Fibroblast of skin of left biceps (primary cell): ENCODE measurements at regions not wholly inside any gene's neighbourhood (a gene's known extent, or its start where the extent isn't known, plus 50 kb on each side); places are given as distances from the start of the nearest gene placed in this dataset.
"Not testable (repeated sequence)": the region's sequence is repeated elsewhere in the genome, so short reads cannot be mapped to it uniquely, and the experiment has no call there.

Experiments
- DNase-seq, 2 experiments: peaks; one replicate each; pipeline ENCODE4 v3.0.0-alpha.2; 2013; ENCODE audit warnings: low read depth in 2 of 2

GRCh38 chr16:73956587-73957494 is 339.8 kb upstream of the PSMD7 start:
- peak; percentile 56 to 59 for DNase-seq

DNA sequence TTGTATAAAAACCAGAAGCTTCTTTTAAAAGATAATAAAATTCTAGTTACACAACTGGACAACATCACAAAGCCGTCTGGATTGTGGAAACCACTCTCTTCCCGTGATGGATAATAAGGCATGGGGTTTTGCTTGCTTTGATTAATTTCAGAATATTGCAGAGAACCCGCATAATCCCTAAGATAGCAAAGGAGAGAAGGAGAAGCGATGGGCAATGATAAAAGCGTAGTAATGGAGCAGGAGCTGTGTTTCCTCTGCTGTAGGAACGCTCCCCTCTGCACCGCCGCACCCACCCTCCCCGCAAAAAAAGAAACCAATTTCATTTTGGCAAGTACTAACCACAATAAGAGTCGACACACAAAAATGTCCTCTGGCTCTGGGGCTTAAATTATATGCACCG is 340.9 kb upstream of the PSMD7 start:
- no peak for DNase-seq

DNA sequence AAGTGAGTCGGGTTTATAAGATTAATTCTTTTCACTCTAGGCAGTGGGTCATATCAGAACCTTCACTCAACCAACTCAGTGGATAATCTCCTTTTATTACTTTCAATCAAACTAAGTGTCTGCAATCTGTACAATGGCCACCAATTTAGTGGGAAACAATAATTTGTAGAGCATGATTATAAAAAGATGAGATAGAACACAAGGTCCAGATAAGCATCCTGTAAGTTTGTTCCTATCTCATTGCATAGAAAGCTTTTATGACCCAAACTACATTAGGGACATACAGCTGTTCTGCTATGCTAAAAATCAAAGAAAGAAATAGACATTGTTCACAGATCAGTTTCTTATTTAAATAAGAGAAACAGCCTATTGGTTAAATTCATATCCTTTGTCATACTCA is 341.4 kb upstream of the PSMD7 start:
- no peak for DNase-seq

DNA sequence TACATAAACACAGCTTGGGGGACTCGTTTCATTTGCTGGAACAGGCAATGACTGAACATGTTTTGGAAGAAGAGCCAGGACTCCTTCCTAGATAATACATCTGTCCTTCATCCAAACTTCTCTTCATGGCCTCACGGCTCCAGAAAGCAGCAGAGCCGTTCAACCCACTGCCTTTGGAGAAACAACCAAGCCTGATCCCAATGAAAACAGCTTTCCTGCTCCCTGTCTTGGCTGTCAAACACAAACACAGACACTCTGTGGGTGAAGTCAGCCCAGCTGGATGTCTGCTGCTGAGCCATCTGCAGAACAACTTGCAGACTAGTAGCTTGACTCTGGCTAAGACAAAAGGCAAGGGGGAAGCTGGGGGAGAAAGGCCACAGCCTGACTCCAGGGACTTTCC is 345.1 kb upstream of the PSMD7 start:
- peak in 1 of 2 experiments; percentile 32 for DNase-seq

DNA sequence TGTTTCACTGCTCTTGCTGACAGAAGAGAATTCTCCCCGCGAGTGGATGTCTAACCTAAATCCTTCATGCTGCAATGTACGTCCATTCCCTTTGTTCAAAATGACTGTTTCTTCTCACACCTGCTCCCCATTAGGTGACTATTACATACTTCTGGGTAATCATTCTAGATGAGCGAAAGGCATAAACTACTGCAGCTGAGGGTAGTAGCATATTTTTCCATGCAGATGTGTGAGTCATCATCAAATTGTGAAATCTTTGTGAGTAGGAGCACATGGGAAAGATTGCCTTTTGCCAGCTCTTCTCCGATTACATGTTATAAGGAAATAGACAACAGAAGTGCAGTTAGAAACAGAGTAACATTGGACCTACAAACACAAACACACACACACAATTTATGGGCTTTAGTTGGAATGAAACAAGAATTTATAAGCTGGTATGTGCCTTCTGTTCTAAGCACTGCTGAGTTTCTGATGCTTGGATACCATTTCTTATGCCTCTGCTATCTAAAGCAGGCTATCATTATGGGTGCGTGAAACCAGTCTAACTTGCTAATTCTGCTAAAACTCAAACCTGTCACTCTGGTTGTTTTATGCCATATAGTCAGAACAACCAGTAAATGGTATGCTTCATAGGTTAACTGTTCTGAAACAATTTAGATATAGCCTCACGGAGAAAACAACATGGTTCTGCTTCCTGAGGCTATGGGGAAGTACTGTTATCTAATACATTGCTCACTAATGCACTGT is 346.9 kb upstream of the PSMD7 start:
- peak; percentile 99 for DNase-seq

- DNase-seq, result no peak
Observed at GRCh38 chr16:73945631-73946030, 351.0 kb upstream of the PSMD7 start.

DNA sequence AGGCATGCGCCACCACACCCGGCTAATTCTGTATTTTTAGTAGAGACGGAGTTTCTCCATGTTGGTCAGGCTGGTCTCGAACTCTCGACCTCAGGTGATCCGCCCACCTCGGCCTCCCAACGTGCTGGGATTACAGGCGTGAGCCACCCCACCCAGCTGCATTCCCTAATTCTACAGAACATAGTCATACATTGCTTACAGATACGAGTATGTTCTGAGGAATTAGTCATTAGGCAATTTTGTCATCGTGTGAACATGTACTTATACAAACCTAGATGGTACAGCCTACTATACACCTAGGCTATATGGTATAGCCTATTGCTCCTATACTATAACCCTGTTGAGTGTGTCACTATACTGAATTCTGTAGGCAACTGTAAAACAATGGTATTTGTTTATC is 353.4 kb upstream of the PSMD7 start:
- DNase-seq, result not testable (repeated sequence)

- DNase-seq, result not testable (repeated sequence)
Observed at GRCh38 chr16:73940786-73941185, 355.8 kb upstream of the PSMD7 start.

DNA sequence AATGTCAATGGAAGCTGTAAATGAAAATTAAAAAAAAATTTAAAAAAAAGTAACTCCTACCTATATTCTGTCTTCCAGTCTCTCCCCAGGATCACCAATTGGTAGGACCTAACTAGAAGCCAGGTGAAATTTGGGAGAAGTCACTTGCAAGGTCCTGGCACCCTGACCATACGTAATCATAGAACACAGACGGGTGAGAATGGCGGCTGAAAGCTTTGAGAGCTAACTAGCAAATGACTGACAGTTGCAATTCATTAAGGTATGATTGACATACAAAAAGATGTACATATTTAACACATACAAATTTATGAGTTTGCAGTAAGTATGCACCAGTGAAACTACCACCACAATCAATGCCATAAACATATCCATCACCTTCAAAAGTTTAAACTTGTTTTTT is 372.7 kb upstream of the PSMD7 start:
- no peak for DNase-seq

- no peak for DNase-seq
Observed at GRCh38 chr16:73921295-73921694, 375.3 kb upstream of the PSMD7 start.

GRCh38 chr16:73916829-73917594 is 379.6 kb upstream of the PSMD7 start:
- no peak for DNase-seq

- DNase-seq, result no peak
Observed at GRCh38 chr16:73915935-73916334, 380.7 kb upstream of the PSMD7 start.

DNA sequence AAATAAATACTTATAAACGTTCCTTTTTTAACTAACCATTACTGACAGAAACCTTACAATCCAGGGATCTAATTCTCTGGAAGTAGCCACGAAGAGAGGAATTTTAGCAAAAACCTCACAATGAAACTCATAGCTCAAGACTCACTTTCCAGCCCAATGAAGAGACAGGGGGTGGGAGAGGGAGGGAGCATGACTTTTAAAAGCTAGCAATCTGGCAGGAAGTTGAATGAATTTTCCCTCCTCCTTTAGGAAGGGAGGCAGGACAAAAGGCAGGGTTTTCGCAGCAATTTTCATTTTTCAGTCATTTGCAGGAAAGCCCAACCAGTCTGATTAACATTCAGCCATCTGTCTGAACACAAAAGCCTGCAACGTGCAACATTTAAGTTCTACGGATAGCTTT is 381.5 kb upstream of the PSMD7 start:
- peak; percentile 64 for DNase-seq

- no peak for DNase-seq
Observed at GRCh38 chr16:73912850-73913249, 383.8 kb upstream of the PSMD7 start.

- no peak for DNase-seq
Observed at GRCh38 chr16:73912281-73912680, 384.3 kb upstream of the PSMD7 start.

- DNase-seq, result no peak
Observed at GRCh38 chr16:73909529-73910035, 387.0 kb upstream of the PSMD7 start.

GRCh38 chr16:73891129-73891542 is 405.5 kb upstream of the PSMD7 start:
- no peak for DNase-seq

GRCh38 chr16:73890186-73891128 is 406.2 kb upstream of the PSMD7 start:
- DNase-seq, result no peak

GRCh38 chr16:73888840-73889490 is 407.6 kb upstream of the PSMD7 start:
- no peak for DNase-seq

- no peak for DNase-seq
Observed at GRCh38 chr16:73887911-73888310, 408.7 kb upstream of the PSMD7 start.
